ENCODE measurements at regions not wholly inside any gene's neighbourhood (a gene's known extent, or its start where the extent isn't known, plus 50 kb on each side); places are given as distances from the start of the nearest gene placed in this dataset.
"Not testable (repeated sequence)": the region's sequence is repeated elsewhere in the genome, so short reads cannot be mapped to it uniquely, and the experiment has no call there.

GRCh38 chr7:152502813-152503790, 67.3 kb upstream of the KMT2C start:
- no peak for DNase-seq

- no peak for DNase-seq
These were observed 65.7 kb upstream of the KMT2C start for GRCh38 chr7:152501506-152501905.

- DNase-seq: not testable (repeated sequence)
These were observed 64.2 kb upstream of the KMT2C start for GRCh38 chr7:152499969-152500368.

- DNase-seq: no peak
These were observed 60.1 kb upstream of the KMT2C start for GRCh38 chr7:152495867-152496266.

- no peak for DNase-seq
These were observed 57.1 kb upstream of the KMT2C start for GRCh38 chr7:152492952-152493351.

GRCh38 chr7:152489044-152489443, 53.2 kb upstream of the KMT2C start:
- DNase-seq: no peak

- DNase-seq: no peak
These were observed 51.2 kb upstream of the KMT2C start for GRCh38 chr7:152486968-152487367.

GRCh38 chr7:152485826-152486225, 50.0 kb upstream of the KMT2C start:
- no peak for DNase-seq
